ENCODE measurements at regions not wholly inside any gene's neighbourhood (a gene's known extent, or its start where the extent isn't known, plus 50 kb on each side); places are given as distances from the start of the nearest gene placed in this dataset.

DNA sequence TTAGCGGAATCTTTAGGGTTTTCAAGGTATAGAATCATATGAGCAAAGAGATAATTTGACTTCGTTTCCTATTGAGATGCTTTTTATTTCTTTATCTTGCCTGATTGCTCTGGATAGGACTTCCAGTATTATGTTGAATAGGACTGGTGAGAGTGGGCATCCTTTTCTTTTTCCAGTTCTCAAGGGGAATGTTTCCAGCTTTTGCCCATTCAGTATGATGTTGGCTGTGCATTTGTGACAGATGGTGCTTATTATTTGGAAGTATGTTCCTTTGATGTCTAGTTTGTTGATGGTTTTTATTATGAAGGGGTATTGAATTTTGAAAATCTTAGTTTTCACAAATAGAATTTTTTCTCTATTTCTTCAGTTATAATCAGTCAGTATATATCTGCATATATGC is 656.6 kb upstream of the MAP3K7 start:
- BruUV-seq (replicated peaks) = no TSS peak
- ChIA-PET RAD21 (ENCODE audit: unreplicated experiment) (no interaction called here), CTCF (interaction anchor here (1.3 kb wide), 1 partner anchor 161 kb away, joined by 5 read pairs; no protein-coding TSS in a partner anchor), SMC1A (ENCODE audit: uncharacterized antibody, unreplicated experiment) (interaction anchor here (0.6 to 1.6 kb wide), 6 partner anchors 8 to 352 kb away, joined by 3 to 4 read pairs (median 3); no protein-coding TSS in a partner anchor), POLR2A (no interaction called here)
- no peak overlapping the region for H3K4me3 ChIP-seq
- H3K36me3 ChIP-seq (ENCODE audit: control insufficient read depth in 2 of 2, insufficient read depth in 2 of 2, low read length in 1 of 2) = no peaks in the 10 kb centered on the region
- intact Hi-C loops (cut with micrococcal nuclease; ENCODE audit: unreplicated experiment) = no loop called here
- FAIRE-seq (no peak), ATAC-seq (no peak), DNase-seq (ENCODE audit: low read depth, low spot score) (no peak)
- no peak overlapping the region for H3K27ac ChIP-seq (ENCODE audit: control insufficient read depth, insufficient read depth)
- no peaks in the 10 kb centered on the region for H3K9me3 ChIP-seq (replicated peaks; ENCODE audit: control insufficient read depth, insufficient read depth, low read length)
- in situ Hi-C loops (cut with MboI) = no loop called here
- 0% methylated on average over 2 of the region's 2 CpGs for WGBS (ENCODE audit: insufficient coverage, insufficient replicate concordance, low lambda C conversion rate, missing lambda C conversion rate)
- no peak overlapping the region for H3K9ac ChIP-seq (ENCODE audit: control insufficient read depth, insufficient read depth, low read length)
- H4K20me1 ChIP-seq (ENCODE audit: control insufficient read depth, insufficient read depth) = no peaks in the 10 kb centered on the region
- H3K4me2 ChIP-seq (ENCODE audit: control insufficient read depth, insufficient read depth) = no peak overlapping the region
- no peaks in the 10 kb centered on the region for H3K27me3 ChIP-seq (replicated peaks in 1 of 2; ENCODE audit: control insufficient read depth in 2 of 2, insufficient read depth in 2 of 2, low read length in 1 of 2)
- H3K4me1 ChIP-seq (ENCODE audit: control insufficient read depth, insufficient read depth, low read length) = no peaks in the 10 kb centered on the region
- no peaks in the 10 kb centered on the region for H3K79me2 ChIP-seq (ENCODE audit: control insufficient read depth, insufficient read depth, low read length)
- no peak for TF ChIP-seq ZBED1 (IDR thresholded peaks at IDR 0.05; ENCODE audit: borderline replicate concordance)
- no peak overlapping the region for H2AFZ ChIP-seq (ENCODE audit: control insufficient read depth, low read depth, low read length)

DNA sequence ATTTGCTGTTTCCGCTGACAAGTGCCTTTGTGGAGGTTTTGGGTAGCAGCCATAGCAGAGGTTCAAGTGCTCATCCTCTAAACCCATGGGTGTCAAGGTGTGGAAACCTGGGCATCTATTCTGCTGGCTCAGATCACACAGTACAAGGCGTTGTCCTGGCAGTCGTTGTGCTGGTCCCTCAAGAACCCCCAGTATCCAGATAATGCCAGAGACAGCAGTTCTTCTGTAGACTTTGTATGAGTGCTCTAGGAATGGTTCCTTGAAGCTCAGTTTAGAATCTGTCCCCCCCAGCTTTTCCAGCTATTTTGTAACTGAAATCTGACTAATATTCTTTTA is 655.7 kb upstream of the MAP3K7 start:
- no peaks in the 10 kb centered on the region for H4K20me1 ChIP-seq (ENCODE audit: control insufficient read depth, insufficient read depth)
- CTCF ChIA-PET = interaction anchor here (1.3 kb wide), 1 partner anchor 160 kb away, joined by 5 read pairs; no protein-coding TSS in a partner anchor

More for the DNA sequence above, 655.7 kb upstream of the MAP3K7 start:
- no peak overlapping the region for H3K9ac ChIP-seq (ENCODE audit: control insufficient read depth, insufficient read depth, low read length)
- H3K4me2 ChIP-seq (ENCODE audit: control insufficient read depth, insufficient read depth) = no peak overlapping the region
- H3K4me1 ChIP-seq (ENCODE audit: control insufficient read depth, insufficient read depth, low read length) = no peaks in the 10 kb centered on the region
- WGBS (ENCODE audit: insufficient coverage, insufficient replicate concordance, low lambda C conversion rate, missing lambda C conversion rate) = 0% methylated on average over 3 of the region's 3 CpGs
- BruUV-seq (replicated peaks) = no TSS peak
- no peak for DNase-seq (ENCODE audit: low read depth, low spot score)
- H3K4me3 ChIP-seq = no peak overlapping the region
- no peak for FAIRE-seq
- SMC1A ChIA-PET (ENCODE audit: uncharacterized antibody, unreplicated experiment) = interaction anchor here (0.8 to 1.5 kb wide), 5 partner anchors 11 to 302 kb away, joined by 3 read pairs; no protein-coding TSS in a partner anchor
- in situ Hi-C loops (cut with MboI) = no loop called here
- H3K27ac ChIP-seq (ENCODE audit: control insufficient read depth, insufficient read depth) = no peak overlapping the region
- TF ChIP-seq RFX5 (IDR thresholded peaks at IDR 0.05; ENCODE audit: low read depth, low read length) (no peak), ZNF274 (IDR thresholded peaks at IDR 0.05; ENCODE audit: insufficient read depth, insufficient read length) (no peak), BCL11A (IDR thresholded peaks at IDR 0.05; ENCODE audit: low read depth, low read length) (no peak), POLR2AphosphoS5 (IDR thresholded peaks at IDR 0.05; ENCODE audit: low read length) (no peak), BACH1 (IDR thresholded peaks at IDR 0.05; ENCODE audit: borderline replicate concordance) (no peak), RUNX3 (IDR thresholded peaks at IDR 0.05; ENCODE audit: low read length) (no peak), ZNF207 (IDR thresholded peaks at IDR 0.05; ENCODE audit: borderline replicate concordance) (no peak)
- TF ChIP-seq, protein P1, sequence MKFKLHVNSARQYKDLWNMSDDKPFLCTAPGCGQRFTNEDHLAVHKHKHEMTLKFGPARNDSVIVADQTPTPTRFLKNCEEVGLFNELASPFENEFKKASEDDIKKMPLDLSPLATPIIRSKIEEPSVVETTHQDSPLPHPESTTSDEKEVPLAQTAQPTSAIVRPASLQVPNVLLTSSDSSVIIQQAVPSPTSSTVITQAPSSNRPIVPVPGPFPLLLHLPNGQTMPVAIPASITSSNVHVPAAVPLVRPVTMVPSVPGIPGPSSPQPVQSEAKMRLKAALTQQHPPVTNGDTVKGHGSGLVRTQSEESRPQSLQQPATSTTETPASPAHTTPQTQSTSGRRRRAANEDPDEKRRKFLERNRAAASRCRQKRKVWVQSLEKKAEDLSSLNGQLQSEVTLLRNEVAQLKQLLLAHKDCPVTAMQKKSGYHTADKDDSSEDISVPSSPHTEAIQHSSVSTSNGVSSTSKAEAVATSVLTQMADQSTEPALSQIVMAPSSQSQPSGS (IDR thresholded peaks at IDR 0.05; ENCODE audit: low read length) = no peak
- POLR2A ChIA-PET = interaction anchor here (0.8 kb wide), 1 partner anchor 13 kb away, joined by 3 read pairs; no protein-coding TSS in a partner anchor
- H3K9me3 ChIP-seq (replicated peaks; ENCODE audit: control insufficient read depth, insufficient read depth, low read length) = no peaks in the 10 kb centered on the region
- intact Hi-C loops (cut with micrococcal nuclease; ENCODE audit: unreplicated experiment) = no loop called here
- RAD21 ChIA-PET (ENCODE audit: unreplicated experiment) = interaction anchor here (1.2 to 1.4 kb wide), 2 partner anchors 10 to 90 kb away, joined by 3 to 6 read pairs; no protein-coding TSS in a partner anchor
- ATAC-seq = no peak
- no peak overlapping the region for H2AFZ ChIP-seq (ENCODE audit: control insufficient read depth, low read depth, low read length)
- H3K27me3 ChIP-seq (replicated peaks in 1 of 2; ENCODE audit: control insufficient read depth in 2 of 2, insufficient read depth in 2 of 2, low read length in 1 of 2) = no peaks in the 10 kb centered on the region
- no peaks in the 10 kb centered on the region for H3K36me3 ChIP-seq (ENCODE audit: control insufficient read depth in 2 of 2, insufficient read depth in 2 of 2, low read length in 1 of 2)
- no peaks in the 10 kb centered on the region for H3K79me2 ChIP-seq (ENCODE audit: control insufficient read depth, insufficient read depth, low read length)

Measured in GM12878 (cell line).